ENCODE measurements at regions not wholly inside any gene's neighbourhood (a gene's known extent, or its start where the extent isn't known, plus 50 kb on each side); places are given as distances from the start of the nearest gene placed in this dataset.

GRCh38 chr5:89147031-89147430 is 264.0 kb upstream of the MEF2C start:
- Histone ChIP-seq H3K4me3 (no peak overlapping the region), H3K36me3 (no peaks in the 10 kb centered on the region), H3K27me3 (no peaks in the 10 kb centered on the region), H3K4me1 (no peaks in the 10 kb centered on the region), H3K9me3 (no peaks in the 10 kb centered on the region), H3K27ac (no peak overlapping the region)
- no peak for DNase-seq (ENCODE audit: low spot score in 2 of 2)
- TF ChIP-seq POLR2A (IDR thresholded peaks at IDR 0.05) (no peak), POLR2AphosphoS5 (IDR thresholded peaks at IDR 0.05) (no peak), CTCF (IDR thresholded peaks at IDR 0.05) (no peak), EP300 (IDR thresholded peaks at IDR 0.05) (no peak)
- WGBS: 66% methylated on average over 1 of the region's 1 CpG

- H3K36me3 ChIP-seq: no peaks in the 10 kb centered on the region
- no peak overlapping the region for H3K27ac ChIP-seq
- TF ChIP-seq POLR2AphosphoS5 (IDR thresholded peaks at IDR 0.05) (no peak), CTCF (IDR thresholded peaks at IDR 0.05) (no peak), EP300 (IDR thresholded peaks at IDR 0.05) (no peak), POLR2A (IDR thresholded peaks at IDR 0.05) (no peak)
- H3K4me3 ChIP-seq: no peak overlapping the region
- DNase-seq (ENCODE audit: low spot score in 2 of 2): no peak
- H3K9me3 ChIP-seq: no peaks in the 10 kb centered on the region
- 62% methylated on average over 1 of the region's 1 CpG for WGBS
- no peaks in the 10 kb centered on the region for H3K27me3 ChIP-seq
- H3K4me1 ChIP-seq: no peaks in the 10 kb centered on the region
Measured at GRCh38 chr5:89137148-89137547, 254.2 kb upstream of the MEF2C start.

GRCh38 chr5:89133975-89134374 is 251.0 kb upstream of the MEF2C start:
- Histone ChIP-seq H3K9me3 (no peaks in the 10 kb centered on the region), H3K4me3 (no peak overlapping the region), H3K27me3 (no peaks in the 10 kb centered on the region), H3K36me3 (no peaks in the 10 kb centered on the region), H3K4me1 (no peaks in the 10 kb centered on the region), H3K27ac (no peak overlapping the region)
- no peak for DNase-seq (ENCODE audit: low spot score in 2 of 2)
- TF ChIP-seq POLR2AphosphoS5 (IDR thresholded peaks at IDR 0.05): no peak
- TF ChIP-seq EP300 (IDR thresholded peaks at IDR 0.05): no peak
- no peak for TF ChIP-seq CTCF (IDR thresholded peaks at IDR 0.05)
- no peak for TF ChIP-seq POLR2A (IDR thresholded peaks at IDR 0.05)
- 85% methylated on average over 1 of the region's 1 CpG for WGBS

- WGBS: 67% methylated on average over 1 of the region's 1 CpG
- no peaks in the 10 kb centered on the region for H3K9me3 ChIP-seq
Measured at GRCh38 chr5:89133129-89133528, 250.1 kb upstream of the MEF2C start.

GRCh38 chr5:89130851-89131250 is 247.9 kb upstream of the MEF2C start:
- Histone ChIP-seq H3K27ac (no peak overlapping the region), H3K4me3 (no peak overlapping the region), H3K27me3 (no peaks in the 10 kb centered on the region), H3K9me3 (no peaks in the 10 kb centered on the region), H3K4me1 (no peaks in the 10 kb centered on the region), H3K36me3 (no peaks in the 10 kb centered on the region)
- WGBS: 98% methylated on average over 1 of the region's 1 CpG
- DNase-seq (ENCODE audit: low spot score in 2 of 2): no peak
- no peak for TF ChIP-seq EP300 (IDR thresholded peaks at IDR 0.05)
- TF ChIP-seq POLR2AphosphoS5 (IDR thresholded peaks at IDR 0.05): no peak
- TF ChIP-seq POLR2A (IDR thresholded peaks at IDR 0.05): no peak

More at GRCh38 chr5:89133129-89133528, 250.1 kb upstream of the MEF2C start:
- no peaks in the 10 kb centered on the region for H3K36me3 ChIP-seq
- no peaks in the 10 kb centered on the region for H3K27me3 ChIP-seq
- no peak overlapping the region for H3K4me3 ChIP-seq
- no peak overlapping the region for H3K27ac ChIP-seq
- TF ChIP-seq CTCF (IDR thresholded peaks at IDR 0.05): no peak
- TF ChIP-seq POLR2A (IDR thresholded peaks at IDR 0.05): no peak
- TF ChIP-seq POLR2AphosphoS5 (IDR thresholded peaks at IDR 0.05): no peak
- TF ChIP-seq EP300 (IDR thresholded peaks at IDR 0.05): no peak
- no peak for DNase-seq (ENCODE audit: low spot score in 2 of 2)
- H3K4me1 ChIP-seq: no peaks in the 10 kb centered on the region

- Histone ChIP-seq H3K4me1 (no peaks in the 10 kb centered on the region), H3K27me3 (no peaks in the 10 kb centered on the region), H3K9me3 (no peaks in the 10 kb centered on the region), H3K27ac (no peak overlapping the region), H3K4me3 (no peak overlapping the region), H3K36me3 (no peaks in the 10 kb centered on the region)
- no peak for DNase-seq (ENCODE audit: low spot score in 2 of 2)
- TF ChIP-seq EP300 (IDR thresholded peaks at IDR 0.05) (no peak), POLR2AphosphoS5 (IDR thresholded peaks at IDR 0.05) (no peak), POLR2A (IDR thresholded peaks at IDR 0.05) (no peak), CTCF (IDR thresholded peaks at IDR 0.05) (no peak)
- WGBS: 67% methylated on average over 1 of the region's 1 CpG
Measured at GRCh38 chr5:89129941-89130340, 247.0 kb upstream of the MEF2C start.
